ENCODE measurements at regions not wholly inside any gene's neighbourhood (a gene's known extent, or its start where the extent isn't known, plus 50 kb on each side); places are given as distances from the start of the nearest gene placed in this dataset.

DNA sequence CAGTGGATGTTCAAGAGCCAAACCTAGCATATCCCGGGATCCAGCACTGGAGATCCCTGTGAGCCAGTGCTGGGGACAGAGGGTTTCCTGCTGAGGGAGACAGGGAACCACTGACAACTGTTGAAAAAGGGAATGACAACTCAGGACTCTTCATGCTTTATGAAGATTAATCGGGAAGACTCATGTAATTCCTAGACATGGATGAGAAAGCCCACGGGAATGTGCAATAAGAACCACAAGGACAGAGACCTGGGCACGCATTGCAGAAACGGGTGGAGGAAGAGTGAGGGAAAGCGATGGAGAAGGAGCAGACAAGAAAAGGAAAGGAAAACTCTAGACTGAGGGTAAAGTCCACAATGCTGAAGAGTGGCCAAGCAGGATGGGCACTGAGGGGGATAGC is 296.0 kb downstream of the PCNX1 start:
- no peak for DNase-seq

DNA sequence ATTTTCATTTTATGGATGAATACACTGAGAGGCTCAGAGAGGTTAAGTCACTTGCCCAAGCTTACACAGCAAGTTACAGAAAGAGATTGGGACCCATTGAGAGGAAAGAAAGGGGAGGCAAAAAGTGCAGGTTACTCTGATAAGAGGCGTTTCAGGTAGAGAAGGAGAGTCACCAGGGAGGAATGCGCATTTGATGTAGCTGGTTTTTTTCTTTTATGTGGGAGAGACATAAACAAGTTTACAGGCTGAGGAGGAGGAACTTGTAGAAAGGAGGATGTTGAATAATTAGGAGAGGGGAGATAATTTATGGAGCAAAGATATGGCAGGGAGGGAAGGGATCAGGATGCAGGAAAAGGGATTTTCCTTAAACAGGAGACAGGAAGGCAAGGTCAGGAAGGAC is 297.0 kb downstream of the PCNX1 start:
- no peak for DNase-seq

DNA sequence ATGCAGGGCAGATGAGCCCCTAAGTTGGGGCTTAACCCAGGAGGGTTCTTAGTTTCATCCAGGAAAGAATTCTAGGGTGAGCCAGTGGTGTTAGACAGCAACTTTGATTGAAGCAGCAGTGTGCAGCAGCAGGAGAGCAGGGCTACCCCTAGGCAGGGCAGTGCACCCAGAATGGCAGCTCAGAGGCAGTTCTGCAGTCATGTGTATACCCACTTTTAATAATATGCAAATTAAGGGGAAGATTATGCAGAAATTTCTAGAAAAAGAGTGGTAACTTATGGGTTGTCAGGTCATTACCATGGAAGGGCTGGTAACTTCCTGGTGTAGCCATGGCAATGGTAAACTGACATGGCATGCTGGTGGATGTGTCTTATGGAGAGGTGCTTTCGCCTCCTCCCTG is 297.5 kb downstream of the PCNX1 start:
- DNase-seq, result no peak

DNA sequence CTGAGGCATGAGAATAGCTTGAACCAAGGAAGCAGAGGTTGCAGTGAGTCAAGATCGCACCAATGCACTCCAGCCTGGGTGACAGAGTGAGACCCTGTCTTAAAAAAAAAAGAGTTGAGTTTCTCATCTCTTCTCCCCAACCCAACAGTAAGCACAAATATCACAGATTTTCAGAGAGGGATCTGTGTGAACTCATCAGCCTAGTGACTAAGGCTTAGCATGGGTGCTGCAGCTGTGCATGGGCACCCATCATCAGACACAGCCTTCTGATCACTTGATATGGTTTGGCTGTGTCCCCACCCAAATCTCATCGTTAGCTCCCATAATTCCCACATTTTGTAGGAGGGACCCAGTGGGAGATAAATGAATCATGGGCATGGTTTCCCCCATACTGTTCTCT is 298.9 kb downstream of the PCNX1 start:
- no peak for DNase-seq

DNA sequence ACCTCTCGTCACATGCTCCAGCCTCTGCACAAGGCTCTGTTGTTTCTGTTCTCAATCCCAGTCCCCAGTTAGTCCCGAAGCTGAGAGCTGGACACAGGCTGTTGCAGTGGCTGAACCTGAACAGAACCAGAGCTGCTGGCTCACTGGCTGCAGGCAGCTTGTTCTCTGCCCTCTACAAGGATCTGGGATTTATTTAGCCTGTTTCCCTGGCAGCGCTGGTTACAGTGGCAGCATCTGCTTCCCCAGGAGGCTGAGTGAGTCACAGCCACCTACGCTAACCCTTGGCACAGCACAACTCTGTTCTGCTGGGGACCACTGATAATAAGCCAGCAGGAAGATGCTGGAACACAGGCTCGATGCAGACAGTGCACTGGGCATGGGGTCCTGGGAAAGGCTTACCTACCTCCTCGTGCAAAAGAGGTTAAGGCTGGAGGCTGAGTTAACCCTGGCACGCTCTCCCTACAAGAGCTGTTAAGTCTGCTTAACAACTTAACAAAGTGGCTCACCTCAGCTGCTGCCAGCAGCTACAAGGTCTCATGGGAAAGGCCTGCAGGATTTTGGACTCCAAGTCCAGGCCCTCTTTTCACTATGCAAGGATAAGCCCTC is 299.6 kb downstream of the PCNX1 start:
- no peak for DNase-seq

DNA sequence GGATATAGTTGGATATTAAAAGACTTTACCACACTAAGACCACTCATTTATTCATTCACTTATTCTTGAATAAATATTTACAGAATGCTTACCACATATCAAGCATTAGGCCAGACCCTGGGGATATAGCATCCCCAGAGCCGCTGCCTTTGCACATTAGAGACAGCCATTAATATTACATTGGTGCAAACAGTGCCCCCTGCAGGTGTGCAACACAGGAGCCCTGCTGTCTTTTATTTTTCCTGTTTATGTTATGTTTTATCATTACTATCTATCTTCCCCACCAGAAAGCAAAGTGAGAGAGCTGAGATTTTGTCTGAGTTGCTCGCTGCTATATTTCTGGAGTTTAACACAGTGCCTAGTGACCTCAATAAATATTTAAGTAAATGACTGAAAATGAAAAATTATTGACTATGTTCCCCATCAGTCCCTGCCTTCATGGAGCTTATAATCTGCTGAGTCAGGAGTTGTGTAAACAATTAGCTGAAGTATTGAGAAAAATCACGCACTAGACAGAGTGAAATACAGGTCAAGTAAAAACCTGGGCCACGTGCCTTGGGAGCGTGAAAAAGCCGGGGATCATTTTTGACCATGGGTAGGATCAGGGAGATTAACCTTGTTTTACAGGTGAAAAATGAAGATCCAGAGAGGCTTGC is 301.6 kb downstream of the PCNX1 start:
- no peak for DNase-seq

DNA sequence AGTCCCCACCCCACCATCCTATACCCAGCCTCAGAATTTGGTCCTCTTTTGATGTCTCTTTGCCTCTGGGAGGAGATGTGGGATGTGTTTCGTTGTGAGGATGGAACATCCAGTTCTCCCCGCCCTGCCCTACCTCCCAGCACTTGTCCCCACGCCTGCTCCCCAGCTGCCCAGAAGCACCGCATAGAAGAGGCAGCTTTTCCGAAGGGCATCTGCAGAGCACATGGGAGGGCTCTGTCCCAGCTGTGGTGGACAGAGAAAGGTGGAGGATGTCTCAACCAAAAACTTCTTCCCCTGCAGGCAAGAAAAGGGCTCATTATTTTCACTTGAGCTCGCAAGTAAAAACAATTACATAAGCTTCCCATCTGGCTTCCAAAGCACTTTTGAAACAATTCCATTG is 302.6 kb downstream of the PCNX1 start:
- DNase-seq, result no peak

DNA sequence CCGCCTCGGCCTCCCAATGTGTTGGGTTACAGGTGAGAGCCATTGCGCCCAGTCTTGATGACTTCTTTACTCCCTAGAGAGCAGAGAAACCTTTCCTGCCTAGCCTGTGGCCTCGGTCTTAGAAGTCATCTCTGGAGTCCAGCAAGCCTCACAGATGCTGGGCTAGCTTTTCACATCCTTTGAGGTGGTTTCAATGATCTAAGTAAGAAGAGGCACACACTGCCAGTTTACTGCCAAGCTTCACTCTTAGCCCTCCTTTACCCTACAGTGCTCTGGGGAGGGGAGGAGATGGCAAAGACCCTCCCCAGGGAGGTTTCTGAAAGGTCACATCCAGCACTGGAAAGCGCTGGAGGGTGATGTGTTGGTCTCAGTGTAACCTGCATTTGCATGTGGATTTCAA is 304.8 kb downstream of the PCNX1 start:
- no peak for DNase-seq

DNA sequence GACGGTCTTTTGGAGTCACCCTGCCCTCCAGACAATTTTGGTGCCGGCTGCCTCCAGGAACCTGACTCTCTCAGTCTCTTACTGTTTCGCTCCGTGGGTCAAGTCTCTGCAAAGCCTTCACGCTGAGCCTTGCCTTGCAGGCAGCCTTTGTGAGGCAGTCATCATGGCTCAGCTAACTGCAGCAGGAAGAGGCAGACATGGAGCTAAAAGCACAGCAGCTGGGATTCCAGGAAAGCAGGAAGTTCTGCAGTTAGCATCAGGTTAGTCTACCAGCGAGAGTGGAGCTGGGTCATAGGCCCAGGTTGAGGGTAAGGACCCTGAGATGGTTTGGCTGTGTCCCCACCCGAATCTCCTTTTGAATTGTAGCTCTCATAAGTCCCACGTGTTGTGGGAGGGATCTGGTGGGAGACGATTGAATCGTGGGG is 305.4 kb downstream of the PCNX1 start:
- no peak for DNase-seq

DNA sequence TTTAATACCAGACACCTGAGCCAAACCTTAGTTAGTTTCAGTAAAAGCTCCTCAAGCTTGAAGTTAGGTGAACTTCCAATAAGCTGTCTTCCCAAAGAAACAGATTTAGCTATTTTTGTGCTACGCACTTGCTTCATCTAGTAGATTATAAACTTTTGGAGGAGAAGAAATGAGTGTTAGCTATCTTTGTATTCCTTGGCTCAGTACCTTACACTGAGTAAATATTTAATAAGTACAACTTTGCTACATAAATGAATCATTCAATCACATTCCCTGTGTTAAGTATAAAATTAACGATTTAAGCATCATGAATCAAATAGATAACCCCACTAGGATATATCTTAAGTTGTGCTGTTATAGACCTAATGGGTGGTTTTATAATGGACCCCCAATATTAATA is 307.0 kb downstream of the PCNX1 start:
- no peak for DNase-seq

DNA sequence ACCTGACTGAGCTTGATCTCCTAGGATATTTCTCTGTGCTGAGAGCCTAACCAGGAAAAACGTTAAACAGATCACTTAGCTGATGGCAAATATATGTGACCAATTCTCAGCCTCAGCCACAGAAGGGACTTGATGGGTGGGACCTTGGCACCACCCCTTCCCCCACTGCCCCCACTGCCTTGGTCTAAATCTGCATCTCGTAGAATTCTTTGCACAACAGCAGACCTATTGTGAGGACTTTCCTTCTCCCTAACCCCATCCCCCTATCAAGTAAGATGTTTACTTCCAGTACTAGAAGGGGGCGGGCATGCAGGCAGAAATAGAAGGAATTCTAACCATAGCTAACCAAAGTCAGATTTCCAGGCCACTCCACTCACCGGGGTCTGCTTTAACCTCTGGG is 313.2 kb downstream of the PCNX1 start:
- DNase-seq, result no peak

DNA sequence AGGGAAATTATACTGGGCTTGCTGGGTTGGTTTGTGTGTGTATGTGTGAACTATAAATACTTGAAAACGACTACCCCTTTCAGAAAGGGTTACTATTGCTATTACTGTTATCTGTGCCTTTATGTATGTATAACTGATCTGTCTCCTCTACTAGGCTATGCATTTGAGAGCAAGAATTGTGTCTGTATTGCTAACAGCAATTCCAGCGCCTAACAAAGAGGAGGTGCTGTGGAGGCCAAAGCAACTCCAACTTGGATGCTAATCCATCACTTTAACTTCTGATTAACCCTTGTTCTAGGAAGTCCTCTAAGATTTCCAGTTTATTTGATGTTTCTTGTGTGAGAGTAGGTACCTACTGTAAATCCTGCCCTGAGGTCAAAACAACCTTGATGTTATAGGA is 313.9 kb downstream of the PCNX1 start:
- DNase-seq, result no peak

DNA sequence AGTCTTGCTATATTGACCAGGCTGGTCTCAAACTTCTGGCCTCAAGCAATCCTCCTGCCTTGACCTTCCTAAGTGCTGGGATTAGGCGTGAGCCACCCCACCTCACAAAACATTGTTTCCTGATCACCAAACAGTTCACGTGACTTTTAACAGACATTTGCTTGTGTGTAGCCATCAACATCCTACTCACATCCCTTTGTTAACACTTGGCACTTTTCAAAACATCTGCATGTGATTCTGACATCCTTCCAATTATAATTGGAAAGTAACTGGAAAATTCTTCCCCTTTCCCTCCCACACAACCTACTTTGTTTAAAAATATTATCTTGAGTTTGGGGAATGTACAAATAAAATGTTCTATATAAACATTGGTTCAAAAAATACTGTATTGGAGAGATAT is 317.9 kb downstream of the PCNX1 start:
- DNase-seq, result no peak

DNA sequence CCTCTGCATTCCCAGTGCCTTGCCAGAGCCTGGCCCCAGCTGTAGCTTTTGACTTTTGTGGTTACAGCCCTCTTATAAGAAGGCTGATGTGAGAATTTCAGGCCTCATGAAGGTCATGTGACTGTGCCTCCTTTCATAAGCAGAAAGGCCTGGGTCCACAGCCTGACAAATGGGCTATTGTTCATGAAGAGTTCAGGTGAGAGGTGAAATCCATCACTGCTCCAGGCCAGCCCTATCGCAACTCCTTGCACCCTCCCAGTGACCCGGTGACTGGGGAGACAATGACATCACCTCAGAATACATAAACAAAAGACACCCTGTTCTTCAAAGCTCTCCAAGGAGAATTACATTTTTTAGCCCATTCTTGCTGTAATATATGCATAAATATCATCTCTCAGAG is 321.5 kb downstream of the PCNX1 start:
- DNase-seq, result no peak

DNA sequence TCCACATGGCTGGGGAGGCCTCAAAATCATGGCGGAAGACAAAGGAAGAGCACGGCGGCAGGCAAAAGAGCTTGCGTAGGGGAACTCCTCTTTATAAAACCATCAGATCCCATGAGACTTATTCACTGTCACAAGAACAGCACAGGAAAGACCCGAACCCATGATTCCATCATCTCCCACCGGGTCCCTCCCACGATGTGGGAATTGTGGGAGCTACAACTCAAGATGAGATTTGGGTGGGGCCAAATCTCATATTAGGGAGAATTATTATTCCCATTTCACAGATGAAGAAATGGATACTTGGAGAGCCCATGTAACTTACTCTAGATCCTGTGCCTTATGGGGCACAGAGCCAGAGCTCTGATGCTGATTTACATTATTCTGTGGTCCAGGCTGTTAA is 322.6 kb downstream of the PCNX1 start:
- no peak for DNase-seq

DNA sequence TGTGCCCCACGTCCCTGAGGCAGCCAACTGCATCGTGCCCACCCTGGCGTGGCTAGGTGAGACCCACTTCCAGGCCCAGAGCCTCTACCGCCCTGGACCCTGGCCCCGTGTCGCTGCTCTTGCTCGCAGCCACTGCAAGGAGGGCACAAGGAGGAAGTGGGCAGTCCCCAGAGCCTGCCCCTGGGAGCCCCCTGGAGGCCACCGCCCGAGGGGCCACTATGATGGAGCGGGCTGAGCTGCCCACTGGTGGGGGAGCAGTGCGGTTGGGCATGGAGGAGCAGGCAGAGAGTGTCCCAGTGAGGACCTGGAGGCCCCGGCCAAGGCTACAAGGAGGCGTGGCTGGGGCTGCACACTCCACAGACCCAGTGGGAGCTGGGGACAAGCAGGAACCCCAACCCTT is 323.6 kb downstream of the PCNX1 start:
- no peak for DNase-seq

DNA sequence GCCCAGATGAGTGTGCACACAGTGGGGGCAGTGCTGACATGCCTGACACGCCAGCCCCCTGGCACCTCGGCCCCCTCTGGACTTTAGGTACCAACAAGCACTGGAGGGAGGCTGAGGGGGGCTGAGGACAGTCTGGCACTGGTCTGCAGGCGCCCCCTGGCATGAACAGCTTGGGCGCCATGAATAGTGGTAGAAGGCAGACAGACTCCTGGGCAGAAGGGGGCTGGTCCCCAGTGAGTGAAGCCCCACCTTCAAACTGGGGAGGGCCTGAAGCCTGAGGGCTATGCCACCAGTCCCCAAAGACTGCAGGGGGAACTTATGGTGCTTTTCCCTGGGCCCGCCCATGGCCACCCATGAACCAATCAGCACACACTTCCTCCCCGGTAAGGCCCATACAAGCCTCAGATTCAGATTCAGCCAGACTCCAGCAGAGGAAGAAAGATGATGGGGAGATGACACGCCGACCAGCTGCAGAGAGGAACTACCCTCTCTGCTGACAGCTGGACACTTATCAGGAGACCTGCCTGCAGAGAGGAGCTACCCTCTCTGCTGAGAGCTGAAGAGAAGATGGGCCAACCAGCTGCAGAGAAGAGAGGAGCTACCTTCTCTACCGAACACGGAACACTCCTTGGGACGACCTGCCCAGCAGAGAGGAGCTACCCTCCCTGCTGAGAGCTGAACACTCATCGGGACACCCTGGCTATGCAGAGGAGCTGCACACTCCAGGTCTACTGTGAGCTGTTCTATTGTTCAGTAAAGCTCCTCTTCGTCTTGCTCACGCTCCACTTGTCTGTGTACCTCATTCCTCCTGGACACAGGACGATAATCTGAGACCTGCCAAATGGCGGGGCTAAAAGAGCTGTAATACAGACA is 324.5 kb downstream of the PCNX1 start:
- no peak for DNase-seq

DNA sequence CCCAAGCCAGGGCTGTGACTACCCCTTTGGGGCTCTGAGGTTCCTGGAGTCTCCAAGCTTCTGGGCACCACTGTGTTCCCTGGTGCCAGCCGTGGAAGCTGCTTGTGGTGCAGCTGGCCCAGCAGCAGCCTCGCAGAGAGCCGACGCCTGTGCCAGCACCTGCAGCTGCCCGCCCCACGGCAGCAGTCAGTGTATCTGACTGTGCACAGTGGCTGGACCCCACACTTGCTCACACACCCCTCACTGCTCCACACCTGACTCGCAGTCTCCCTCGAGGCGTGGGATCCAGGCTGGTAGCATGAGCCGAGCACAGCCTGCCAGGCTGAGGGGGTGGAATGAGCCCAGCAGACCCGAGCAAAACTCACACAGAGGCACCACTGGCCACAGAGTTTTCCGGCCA is 325.2 kb downstream of the PCNX1 start:
- DNase-seq, result no peak

DNA sequence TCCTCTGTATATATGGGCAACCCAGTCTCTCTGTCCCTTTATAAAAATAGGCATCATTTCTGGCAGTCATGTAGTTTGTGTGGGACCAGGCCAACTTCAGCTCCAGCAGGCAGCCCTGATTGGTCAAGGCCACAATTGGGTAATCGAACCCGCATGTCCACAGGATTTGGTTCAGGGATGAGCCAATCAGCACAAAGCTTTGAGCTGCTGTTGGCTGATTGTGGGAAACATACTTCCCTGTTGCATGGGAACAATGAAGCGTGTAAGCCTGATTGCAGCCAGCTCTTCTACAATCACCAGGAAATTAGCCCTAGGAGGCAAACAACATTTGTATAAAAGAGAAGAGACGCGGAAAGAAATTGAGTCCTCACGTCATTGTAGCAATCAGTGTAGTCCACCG is 328.6 kb downstream of the PCNX1 start:
- DNase-seq, result no peak

DNA sequence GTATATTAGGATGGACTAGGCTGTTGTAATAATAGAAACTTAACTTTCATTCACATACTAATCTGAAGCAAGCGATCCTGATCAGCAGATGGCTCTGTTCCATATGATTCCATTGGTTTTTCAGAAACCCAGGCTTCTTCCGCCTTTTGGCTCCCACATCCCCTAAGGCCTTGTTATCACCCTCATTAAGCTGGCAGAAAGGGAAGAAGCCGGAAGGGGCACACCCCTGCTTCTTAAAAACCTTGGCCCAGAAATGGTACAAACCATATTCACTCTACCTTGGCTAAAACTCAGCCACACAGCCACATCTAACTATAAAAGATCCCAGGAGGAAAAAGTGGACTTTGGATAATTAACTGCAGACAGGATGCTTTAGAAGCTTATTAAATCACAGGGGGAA is 329.2 kb downstream of the PCNX1 start:
- no peak for DNase-seq

DNA sequence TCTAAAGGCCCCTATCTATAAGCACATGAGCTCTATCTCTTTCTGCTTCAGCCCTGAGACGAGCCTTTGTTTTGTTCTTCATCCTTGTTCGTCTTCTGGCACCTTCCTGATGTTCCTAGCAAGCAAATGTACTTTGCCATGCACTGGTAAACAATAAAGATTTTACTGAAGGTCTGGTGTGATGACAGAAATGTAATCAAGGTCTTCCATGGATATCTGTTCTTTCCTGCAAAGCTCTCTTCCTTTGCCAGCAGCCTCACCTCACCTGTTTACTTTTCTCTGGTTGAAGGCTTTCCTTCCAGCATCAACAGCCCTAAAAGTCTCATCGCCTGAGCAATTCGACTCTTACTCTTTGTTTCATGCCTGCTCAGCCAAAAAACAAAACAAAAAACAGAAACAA is 330.3 kb downstream of the PCNX1 start:
- no peak for DNase-seq

DNA sequence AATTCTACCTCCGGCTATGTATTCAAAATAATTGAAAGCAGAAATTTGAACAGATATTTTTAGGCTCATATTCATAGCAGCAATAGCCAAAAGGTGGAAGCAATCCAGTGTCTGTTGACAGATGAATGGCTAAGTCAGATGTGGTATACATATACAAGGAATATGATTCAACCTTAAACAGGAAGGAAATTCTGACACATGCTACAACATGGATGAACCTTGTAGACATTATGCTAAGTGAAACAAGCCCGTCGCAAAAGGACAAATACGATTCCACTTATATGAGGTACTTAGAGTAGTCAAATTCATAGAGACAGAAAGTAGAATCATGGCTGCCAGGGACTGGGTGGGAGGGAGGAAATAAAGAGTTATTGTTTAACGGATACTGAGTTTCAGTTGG is 331.6 kb downstream of the PCNX1 start:
- DNase-seq, result no peak

DNA sequence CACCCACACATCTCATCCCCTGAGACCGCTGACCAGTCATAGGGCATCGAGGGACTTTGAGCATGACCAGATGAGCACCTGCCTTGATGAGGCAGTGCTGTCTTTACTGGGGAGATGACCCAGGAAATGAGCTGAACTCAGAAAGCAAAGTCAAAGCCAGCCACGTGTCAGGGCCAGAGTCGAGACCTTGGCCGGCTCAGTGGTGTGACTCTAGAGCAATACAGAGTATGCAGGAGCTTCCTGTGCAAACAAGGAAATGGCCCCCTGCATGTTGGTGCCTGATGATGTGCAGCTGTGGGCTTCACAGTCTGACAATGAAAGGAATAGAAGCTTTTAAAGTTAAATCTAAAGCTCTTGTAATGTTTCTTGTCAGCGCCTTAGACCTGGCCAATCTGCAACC is 332.9 kb downstream of the PCNX1 start:
- DNase-seq, result no peak

DNA sequence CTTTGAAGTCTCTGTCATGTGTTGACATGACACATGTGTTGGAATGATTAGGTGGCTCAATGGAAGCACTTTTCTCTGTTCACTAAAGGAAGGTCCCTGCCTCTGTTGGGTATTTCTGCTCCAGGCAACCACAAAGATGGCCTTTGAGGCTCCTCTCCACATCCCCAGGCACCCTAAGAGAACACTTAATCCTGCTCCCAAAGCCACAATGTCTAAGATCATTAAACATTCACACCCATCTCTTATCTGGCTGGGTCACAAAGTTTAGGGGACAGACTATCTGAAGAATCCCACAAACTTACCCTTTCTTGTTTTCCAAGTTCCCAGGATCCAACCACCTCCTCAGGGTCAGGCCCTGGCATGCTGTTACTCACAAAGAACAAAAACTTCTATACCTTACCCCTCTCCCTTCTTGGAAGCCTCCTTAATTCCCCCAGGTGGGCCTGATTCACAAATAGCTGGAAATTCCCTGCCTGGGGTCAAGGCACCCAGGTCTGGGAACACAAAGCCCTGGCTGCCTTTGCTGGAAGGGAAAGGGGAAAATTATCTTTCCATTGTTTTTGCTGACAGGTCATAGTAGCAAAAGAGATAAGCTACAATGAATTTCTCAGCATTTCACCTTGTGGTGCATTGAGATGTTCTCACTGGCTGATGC is 333.7 kb downstream of the PCNX1 start:
- DNase-seq, result no peak

Data from NCI-H82 (cell line).